COR-L47 (cell line): ENCODE measurements at regions not wholly inside any gene's neighbourhood (a gene's known extent, or its start where the extent isn't known, plus 50 kb on each side); places are given as distances from the start of the nearest gene placed in this dataset.
A peak's percentile ranks its signal among the peaks of the same experiment; 100 is the strongest.

ENCODE experiments used
- DNase-seq: peaks from one replicate; lab custom pipeline; 2025; lab: John Stamatoyannopoulos, UW

GRCh38 chr2:19100570-19100969 is 257.9 kb downstream of the OSR1 start:
- DNase-seq = no peak

GRCh38 chr2:19099181-19099580 is 259.2 kb downstream of the OSR1 start:
- DNase-seq = no peak

- no peak for DNase-seq
Observed at GRCh38 chr2:19098467-19099160, 259.8 kb downstream of the OSR1 start.

GRCh38 chr2:19089476-19089875 is 268.9 kb downstream of the OSR1 start:
- DNase-seq = peak; percentile 26

GRCh38 chr2:19086231-19086651 is 272.2 kb downstream of the OSR1 start:
- no peak for DNase-seq

GRCh38 chr2:19078709-19079108 is 279.7 kb downstream of the OSR1 start:
- DNase-seq = no peak

- no peak for DNase-seq
Observed at GRCh38 chr2:19073522-19073921, 284.9 kb downstream of the OSR1 start.

- DNase-seq = no peak
Observed at GRCh38 chr2:19072161-19072560, 286.3 kb downstream of the OSR1 start.

- no peak for DNase-seq
Observed at GRCh38 chr2:19070886-19071285, 287.5 kb downstream of the OSR1 start.

GRCh38 chr2:19068206-19068605 is 290.2 kb downstream of the OSR1 start:
- DNase-seq = no peak

GRCh38 chr2:19062370-19062769 is 296.1 kb downstream of the OSR1 start:
- DNase-seq = no peak

- DNase-seq = no peak
Observed at GRCh38 chr2:19059076-19059475, 299.3 kb downstream of the OSR1 start.

GRCh38 chr2:19051203-19051831 is 307.1 kb downstream of the OSR1 start:
- no peak for DNase-seq

- DNase-seq = no peak
Observed at GRCh38 chr2:19050354-19050753, 308.1 kb downstream of the OSR1 start.

GRCh38 chr2:19048593-19049266 is 309.7 kb downstream of the OSR1 start:
- peak; percentile 61 for DNase-seq

- DNase-seq = no peak
Observed at GRCh38 chr2:19046986-19047780, 311.2 kb downstream of the OSR1 start.

- DNase-seq = no peak
Observed at GRCh38 chr2:19045151-19045550, 313.3 kb downstream of the OSR1 start.

GRCh38 chr2:19043893-19044292 is 314.5 kb downstream of the OSR1 start:
- DNase-seq = no peak

- DNase-seq = no peak
Observed at GRCh38 chr2:19041434-19042041, 316.9 kb downstream of the OSR1 start.

- no peak for DNase-seq
Observed at GRCh38 chr2:19038071-19039015, 320.1 kb downstream of the OSR1 start.

- DNase-seq = no peak
Observed at GRCh38 chr2:19036091-19036490, 322.3 kb downstream of the OSR1 start.
